Activated CD4-positive, CD25-positive, alpha-beta regulatory T cell treated with anti-CD3 and anti-CD28 coated beads, Interleukin-2, amount 50 U/mL, for 24 hours (primary cell): ENCODE measurements at regions not wholly inside any gene's neighbourhood (a gene's known extent, or its start where the extent isn't known, plus 50 kb on each side); places are given as distances from the start of the nearest gene placed in this dataset.
"Not testable (repeated sequence)": the region's sequence is repeated elsewhere in the genome, so short reads cannot be mapped to it uniquely, and the experiment has no call there.

Experiments used
- ATAC-seq, 2 donors: fragments of 150-1000 bp; cut with Tn5 transposase; one replicate each; pipeline ENCODE4 v1.10.0; 2021; ENCODE audit warnings: mild to moderate bottlenecking in 1 of 2, moderate library complexity in 1 of 2

- no peak for ATAC-seq
These were observed 496.0 kb upstream of the SPTLC3 start for GRCh38 chr20:12512755-12513154.

DNA sequence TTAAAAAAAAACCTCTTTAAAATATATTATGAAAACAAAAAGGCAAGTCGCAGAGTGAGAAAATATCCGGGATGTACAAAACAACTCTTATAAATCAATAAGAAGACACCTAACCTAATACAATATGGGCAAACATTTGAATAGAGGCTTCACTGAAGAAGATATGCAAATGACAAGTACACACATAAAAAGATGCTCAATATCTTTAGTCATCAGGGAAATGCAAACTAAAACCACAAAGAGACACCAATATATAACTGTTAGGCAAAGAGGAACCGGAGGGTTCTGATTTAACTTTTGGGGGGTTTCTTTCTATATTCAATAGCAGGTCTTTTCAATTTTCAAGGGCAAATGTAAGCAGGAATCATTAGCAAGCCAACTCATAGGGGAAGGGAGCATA, 480.7 kb upstream of the SPTLC3 start:
- no peak for ATAC-seq

DNA sequence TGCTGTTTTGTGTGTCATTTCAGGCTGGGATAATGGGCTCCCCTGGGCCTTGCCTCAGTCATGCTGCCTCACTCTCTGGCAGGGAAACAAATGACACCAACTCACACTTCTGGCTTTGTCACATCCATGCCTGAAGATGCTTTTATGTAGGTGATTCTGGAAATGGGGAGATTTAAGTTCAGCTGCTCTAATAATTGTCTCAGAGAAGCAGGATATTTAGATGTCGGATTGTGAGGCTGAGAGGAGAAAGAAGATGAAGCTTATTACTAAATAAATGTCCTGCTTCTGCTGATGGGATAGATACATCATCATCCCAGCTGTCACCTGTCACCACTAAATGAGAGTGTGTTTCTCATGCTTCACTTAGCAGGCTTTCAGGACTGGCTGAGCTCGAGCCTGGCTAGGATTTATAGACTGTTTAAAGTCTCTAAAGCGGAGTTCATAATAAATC, 480.2 kb upstream of the SPTLC3 start:
- no peak for ATAC-seq

DNA sequence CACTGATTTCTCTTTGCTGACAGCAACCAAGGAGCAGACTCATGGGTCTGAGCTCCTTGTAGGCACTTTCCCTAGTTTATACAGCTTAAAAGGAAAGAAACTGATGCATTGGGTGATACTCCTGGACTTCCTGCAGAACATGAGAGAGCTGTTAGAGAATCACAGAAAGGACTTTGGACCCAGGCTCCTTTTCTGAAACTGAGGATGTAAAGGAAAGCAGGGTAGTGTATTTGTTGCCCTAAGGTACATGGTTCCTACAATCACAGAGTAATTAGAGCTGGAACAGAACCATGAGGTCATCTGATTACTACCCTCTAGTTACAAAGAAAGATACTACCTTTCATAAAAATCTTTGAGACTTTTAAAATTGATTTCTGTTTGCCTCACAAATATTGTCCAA, 477.1 kb upstream of the SPTLC3 start:
- no peak for ATAC-seq

GRCh38 chr20:12535316-12535715, 473.5 kb upstream of the SPTLC3 start:
- no peak for ATAC-seq

DNA sequence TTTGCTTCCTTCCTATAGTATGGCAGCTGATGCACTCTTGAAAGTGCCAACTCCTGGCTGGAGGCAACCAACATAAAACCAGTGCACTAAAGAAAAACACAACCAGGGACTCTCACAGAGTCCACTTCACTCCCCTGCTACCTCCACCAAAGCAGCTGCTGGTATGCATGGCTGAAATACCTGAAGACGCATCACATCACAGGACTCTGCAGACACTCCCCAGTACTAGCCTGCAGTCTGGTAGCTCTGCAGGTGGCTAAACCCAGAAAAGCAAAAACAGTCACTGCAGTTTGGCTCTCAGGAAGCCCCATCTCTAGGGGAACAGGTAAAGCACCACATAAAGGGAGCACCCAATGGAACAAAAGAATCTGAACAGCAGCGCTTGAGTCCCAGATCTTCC, 473.0 kb upstream of the SPTLC3 start:
- no peak for ATAC-seq

GRCh38 chr20:12554426-12554825, 454.3 kb upstream of the SPTLC3 start:
- ATAC-seq = no peak

DNA sequence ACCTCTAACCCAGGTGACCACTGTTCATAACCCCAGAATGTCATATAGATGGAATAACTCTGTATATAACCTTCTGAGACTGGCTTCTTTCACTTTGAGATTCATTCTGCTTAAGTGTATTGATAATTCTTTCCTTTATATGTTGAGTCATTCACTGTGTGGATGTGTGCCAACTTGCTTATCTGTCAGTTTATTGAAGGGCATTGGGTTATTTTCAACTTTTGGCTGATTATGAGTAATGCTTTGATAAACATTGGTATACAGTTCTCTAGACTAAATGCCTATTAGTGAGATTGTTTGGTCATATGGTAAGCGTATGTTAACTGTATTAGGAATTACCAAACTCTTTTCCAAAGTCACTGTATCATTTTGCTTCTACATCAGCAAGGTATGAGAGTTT, 453.4 kb upstream of the SPTLC3 start:
- no peak for ATAC-seq

DNA sequence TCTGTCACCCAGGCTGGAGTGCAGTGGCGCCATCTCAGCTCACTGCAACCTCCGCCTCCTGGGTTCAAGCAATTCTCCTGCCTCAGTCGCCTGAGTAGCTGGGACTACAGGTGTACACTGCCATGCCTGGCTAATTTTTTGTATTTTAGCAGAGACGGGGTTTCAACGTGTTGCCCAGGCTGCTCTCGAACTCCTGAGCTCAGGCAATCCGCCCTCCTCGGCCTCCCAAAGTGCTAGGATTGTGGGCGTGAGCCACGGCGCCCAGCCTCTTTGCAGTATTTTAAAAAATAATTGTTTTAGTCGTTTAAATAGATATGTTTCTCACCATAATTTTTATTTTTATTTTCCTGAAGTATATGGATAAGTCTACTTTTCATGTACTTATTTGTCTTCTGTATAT, 452.9 kb upstream of the SPTLC3 start:
- not testable (repeated sequence) for ATAC-seq

DNA sequence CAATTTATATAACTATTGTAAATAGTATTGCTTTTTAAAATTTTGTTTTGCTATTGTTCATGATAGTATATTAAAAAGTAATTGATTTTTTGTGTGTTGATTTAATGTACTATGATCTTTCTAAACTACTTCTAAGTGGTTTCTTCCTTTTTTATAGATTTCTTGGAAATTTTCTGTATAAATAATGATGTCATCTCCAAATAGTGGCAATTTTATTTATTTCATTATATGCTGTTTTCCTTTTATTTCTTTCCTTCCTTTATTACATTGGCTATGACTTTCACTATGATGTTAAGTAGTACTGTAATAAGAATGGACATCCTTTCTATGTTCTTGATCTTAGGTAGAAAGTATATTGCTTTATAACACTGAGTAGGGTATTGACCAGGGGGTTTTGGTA, 451.5 kb upstream of the SPTLC3 start:
- ATAC-seq = no peak

DNA sequence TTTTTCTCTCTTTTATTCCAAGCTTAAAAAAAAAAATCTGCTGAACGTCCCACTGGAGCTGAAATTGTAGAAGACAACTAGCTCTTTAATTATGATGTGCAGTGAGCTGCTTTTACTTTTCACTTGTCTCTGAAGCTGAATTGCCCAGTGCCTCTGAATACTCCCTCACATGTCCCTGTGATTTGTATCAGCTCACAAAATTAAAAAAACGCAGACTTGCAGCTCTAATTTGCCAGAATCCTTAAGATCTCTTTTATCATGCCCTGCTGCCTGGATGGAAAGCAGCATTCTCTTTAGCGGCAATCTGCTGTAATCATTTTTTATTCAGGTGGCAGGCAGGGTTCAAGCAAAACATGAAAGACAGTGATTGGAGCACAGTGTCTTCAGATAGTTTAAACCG, 443.8 kb upstream of the SPTLC3 start:
- ATAC-seq = no peak

- ATAC-seq = no peak
These were observed 442.2 kb upstream of the SPTLC3 start for GRCh38 chr20:12566596-12566995.

- no peak for ATAC-seq
These were observed 438.4 kb upstream of the SPTLC3 start for GRCh38 chr20:12570371-12570770.

- no peak for ATAC-seq
These were observed 435.3 kb upstream of the SPTLC3 start for GRCh38 chr20:12573442-12573841.

DNA sequence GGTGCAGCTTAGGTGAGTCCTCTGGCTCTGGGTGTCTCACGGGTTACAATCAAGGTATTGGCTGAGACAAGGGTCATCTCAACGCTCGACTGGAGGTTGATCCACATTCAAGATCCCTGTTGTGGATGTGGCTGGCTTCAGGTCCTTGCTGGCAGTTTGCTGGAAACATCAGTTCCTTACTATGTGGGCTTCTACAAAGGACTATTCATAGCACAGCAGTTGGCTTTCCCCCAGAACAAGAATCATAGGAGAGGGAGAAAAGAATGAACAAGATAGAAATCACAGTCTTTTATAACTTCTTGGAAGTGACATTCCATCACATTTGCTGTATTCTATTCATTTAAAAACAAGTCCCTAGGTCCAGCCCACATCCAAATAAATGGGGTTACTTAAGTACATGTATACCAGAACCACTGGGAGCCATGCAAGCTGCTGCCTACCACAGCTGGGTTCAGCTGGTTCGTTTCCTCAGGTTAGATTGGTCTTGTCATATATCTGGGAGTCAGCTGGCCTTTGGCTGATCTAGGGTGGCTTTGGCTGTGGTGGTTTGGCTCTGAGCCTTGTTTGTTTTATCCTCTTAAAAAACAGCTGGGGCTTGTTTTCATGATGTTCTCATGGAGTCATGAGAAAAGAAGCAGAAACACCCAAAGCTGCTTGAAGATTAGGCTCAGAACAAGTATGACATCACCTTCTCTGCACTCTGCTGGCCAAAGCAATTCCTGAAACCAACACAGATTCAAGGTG, 433.2 kb upstream of the SPTLC3 start:
- no peak for ATAC-seq

GRCh38 chr20:12577213-12577612, 431.6 kb upstream of the SPTLC3 start:
- ATAC-seq = no peak

DNA sequence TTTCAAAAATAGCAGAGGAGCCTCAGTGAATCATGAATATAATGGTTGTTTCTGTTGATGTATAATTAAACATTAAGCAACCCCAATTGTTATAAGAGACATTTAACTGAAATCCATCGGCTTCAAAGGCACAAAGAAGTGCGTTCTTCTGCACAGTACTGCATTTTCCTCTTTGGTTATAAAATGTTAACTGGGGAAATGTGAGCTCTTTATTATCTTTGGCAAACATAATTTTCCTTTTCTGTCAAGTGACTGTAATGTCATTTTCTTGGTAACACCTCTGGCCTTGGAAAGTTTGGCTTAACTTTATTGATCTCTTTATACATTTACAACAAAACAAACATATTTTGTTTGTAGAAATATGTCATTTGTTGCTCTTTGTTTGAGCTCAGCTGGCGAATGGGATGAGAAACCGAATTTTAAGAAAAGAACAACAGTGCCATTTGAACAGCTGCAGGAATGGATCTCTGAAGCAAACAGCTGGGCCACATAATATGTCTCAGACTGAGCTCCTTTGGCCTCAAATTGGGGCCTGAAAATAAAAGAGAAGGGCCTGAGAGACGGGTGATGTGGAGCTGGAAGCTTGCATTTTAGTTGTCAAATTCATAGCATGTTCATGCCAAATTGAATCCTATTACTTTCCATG, 427.0 kb upstream of the SPTLC3 start:
- ATAC-seq = no peak

- not testable (repeated sequence) for ATAC-seq
These were observed 426.1 kb upstream of the SPTLC3 start for GRCh38 chr20:12582710-12583109.

GRCh38 chr20:12591949-12592470, 416.8 kb upstream of the SPTLC3 start:
- no peak for ATAC-seq

GRCh38 chr20:12592756-12593155, 416.0 kb upstream of the SPTLC3 start:
- no peak for ATAC-seq

- no peak for ATAC-seq
These were observed 415.4 kb upstream of the SPTLC3 start for GRCh38 chr20:12593342-12593873.

DNA sequence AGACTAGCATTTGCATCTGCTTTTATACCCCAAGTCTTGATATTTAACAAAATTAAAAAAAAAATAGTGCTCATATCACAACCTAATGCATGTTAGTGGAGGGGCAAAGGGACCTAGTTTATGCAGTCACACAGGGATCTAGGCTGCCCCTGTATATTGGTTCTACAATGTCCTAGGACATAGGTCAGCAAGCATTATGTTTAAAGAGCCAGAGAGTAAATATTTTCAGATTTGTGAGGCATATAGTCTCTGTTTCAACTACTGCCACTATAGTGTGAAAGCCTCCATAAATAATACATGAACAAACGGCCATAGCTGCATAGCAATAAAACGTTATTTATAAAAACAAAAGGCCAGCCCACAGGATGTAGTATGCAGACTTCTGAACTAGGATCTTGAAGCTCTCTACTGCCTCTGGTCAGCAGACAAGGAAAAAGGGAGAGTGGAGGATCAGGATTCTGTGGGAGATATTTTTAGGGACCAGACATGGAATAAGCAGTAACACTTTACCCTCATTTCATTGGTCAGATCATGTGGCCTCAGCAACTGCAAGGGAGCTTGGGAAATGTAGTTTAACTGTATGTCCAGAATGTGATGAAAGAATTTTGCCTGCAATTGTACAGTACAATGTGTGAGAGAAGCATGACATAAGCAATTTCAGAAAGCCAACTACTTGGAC, 414.2 kb upstream of the SPTLC3 start:
- no peak for ATAC-seq

- no peak for ATAC-seq
These were observed 412.9 kb upstream of the SPTLC3 start for GRCh38 chr20:12595841-12596240.

DNA sequence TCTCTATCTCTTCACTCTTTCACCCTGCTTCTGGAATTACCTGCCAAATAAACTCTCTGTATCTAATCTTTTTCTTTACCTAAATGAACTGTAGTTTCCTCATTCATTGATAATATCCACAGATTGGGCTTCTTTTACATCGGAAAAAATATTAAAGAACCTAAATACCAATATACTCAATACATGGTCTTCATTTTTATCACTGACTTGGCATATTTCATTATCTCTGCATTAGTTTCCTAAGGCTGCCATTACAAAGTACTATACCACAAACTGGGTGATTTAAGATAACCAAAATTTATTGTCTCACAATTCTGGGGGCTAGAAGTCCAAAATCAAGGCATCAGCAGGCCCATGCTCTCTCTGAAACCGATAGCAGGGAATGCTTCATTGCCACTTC, 411.9 kb upstream of the SPTLC3 start:
- no peak for ATAC-seq
